Trophoblast cell (in vitro differentiated cells and primary cell): ENCODE measurements at regions not wholly inside any gene's neighbourhood (a gene's known extent, or its start where the extent isn't known, plus 50 kb on each side); places are given as distances from the start of the nearest gene placed in this dataset.

ENCODE experiments used
- DNase-seq, 2 donors: peaks; one replicate each; pipeline ENCODE4 v3.0.0-alpha.2; 2016
- H2AFZ ChIP-seq: 2 replicates; pipeline ENCODE4 v1.6.1; 2013; ENCODE audit warnings: low read length, moderate library complexity, mild to moderate bottlenecking; ENCODE audit not compliant: insufficient read depth, poor library complexity
- H2AK5ac ChIP-seq: 2 replicates; pipeline ENCODE4 v1.6.1; 2013; ENCODE audit warnings: mild to moderate bottlenecking, low read length
- H2BK120ac ChIP-seq: 2 replicates; pipeline ENCODE4 v1.6.1; 2013; ENCODE audit warnings: low read length, mild to moderate bottlenecking, moderate library complexity; ENCODE audit not compliant: insufficient read depth, poor library complexity
- H2BK12ac ChIP-seq: 2 replicates; pipeline ENCODE4 v1.6.1; 2013; ENCODE audit warnings: mild to moderate bottlenecking, low read length, moderate library complexity
- H2BK5ac ChIP-seq: 2 replicates; pipeline ENCODE4 v1.6.1; 2013; ENCODE audit warnings: low read length, low read depth, moderate library complexity, mild to moderate bottlenecking; ENCODE audit not compliant: poor library complexity
- H3K14ac ChIP-seq: 2 replicates; pipeline ENCODE4 v1.6.1; 2013; ENCODE audit warnings: mild to moderate bottlenecking, low read length
- H3K18ac ChIP-seq: 2 replicates; pipeline ENCODE4 v1.6.1; 2013; ENCODE audit warnings: mild to moderate bottlenecking, low read length
- H3K23ac ChIP-seq: 2 replicates; pipeline ENCODE4 v1.6.1; 2013; ENCODE audit warnings: low read length
- H3K27ac ChIP-seq: 2 replicates; pipeline ENCODE4 v1.5.1; 2013; ENCODE audit warnings: low read depth, mild to moderate bottlenecking, inconsistent platforms, low read length, moderate library complexity
- H3K27me3 ChIP-seq: 2 replicates; pipeline ENCODE4 v1.6.1; 2013; ENCODE audit warnings: inconsistent platforms, mild to moderate bottlenecking, low read length, moderate library complexity; ENCODE audit not compliant: insufficient read depth
- H3K36me3 ChIP-seq, 2 experiments: 1 replicate in 1 of 2; 2 replicates in 1 of 2; pipeline ENCODE4 v1.6.1; 2013; ENCODE audit warnings: low read length in 2 of 2, mild to moderate bottlenecking in 2 of 2, moderate library complexity in 1 of 2; ENCODE audit not compliant: insufficient read depth in 2 of 2, control insufficient read depth in 1 of 2
- H3K4ac ChIP-seq: 2 replicates; pipeline ENCODE4 v1.6.1; 2013; ENCODE audit warnings: low read depth, mild to moderate bottlenecking, low read length, moderate library complexity
- H3K4me1 ChIP-seq, 2 experiments: 1 replicate in 1 of 2; 2 replicates in 1 of 2; pipeline ENCODE4 v1.6.1; 2013; ENCODE audit warnings: low read length in 2 of 2, mild to moderate bottlenecking in 2 of 2, moderate library complexity in 1 of 2; ENCODE audit not compliant: insufficient read depth in 2 of 2, control insufficient read depth in 1 of 2
- H3K4me2 ChIP-seq: 2 replicates; pipeline ENCODE4 v1.6.1; 2013; ENCODE audit warnings: inconsistent platforms, mild to moderate bottlenecking, low read length, moderate library complexity
- H3K4me3 ChIP-seq: 2 replicates; pipeline ENCODE4 v1.5.1; 2013; ENCODE audit warnings: mild to moderate bottlenecking, low read depth, low read length, inconsistent platforms
- H3K79me1 ChIP-seq: one replicate; pipeline ENCODE4 v1.6.1; 2013; ENCODE audit warnings: low read length
- H3K79me2 ChIP-seq: 2 replicates; pipeline ENCODE4 v1.6.1; 2013; ENCODE audit warnings: low read length, mild to moderate bottlenecking; ENCODE audit not compliant: control insufficient read depth, insufficient read depth, poor library complexity
- H3K9ac ChIP-seq: 2 replicates; pipeline ENCODE4 v1.6.1; 2013; ENCODE audit warnings: mild to moderate bottlenecking, low read length
- H3K9me3 ChIP-seq: 2 replicates; pipeline ENCODE4 v1.6.1; 2013; ENCODE audit warnings: low read depth, mild to moderate bottlenecking, control low read depth, inconsistent platforms, low read length; ENCODE audit not compliant: insufficient read depth
- H4K12ac ChIP-seq: 2 replicates; pipeline ENCODE4 v1.6.1; 2013; ENCODE audit warnings: low read depth, mild to moderate bottlenecking, low read length, moderate library complexity
- H4K8ac ChIP-seq: 2 replicates; pipeline ENCODE4 v1.6.1; 2013; ENCODE audit warnings: low read depth, mild to moderate bottlenecking, low read length, moderate library complexity
- H4K91ac ChIP-seq: one replicate; pipeline ENCODE4 v1.6.1; 2013; ENCODE audit warnings: low read depth, mild to moderate bottlenecking, low read length, moderate library complexity
- WGBS: extraction: QIAGEN DNeasy Blood & Tissue Kit; methylation state at CpG from one replicate; pipeline ENCODE4 v1.1.7; 2013; ENCODE audit warnings: missing lambda C conversion rate; ENCODE audit not compliant: insufficient read length, insufficient coverage; ENCODE audit errors: extremely low coverage; 5-methylcytosine and 5-hydroxymethylcytosine counted together

DNA sequence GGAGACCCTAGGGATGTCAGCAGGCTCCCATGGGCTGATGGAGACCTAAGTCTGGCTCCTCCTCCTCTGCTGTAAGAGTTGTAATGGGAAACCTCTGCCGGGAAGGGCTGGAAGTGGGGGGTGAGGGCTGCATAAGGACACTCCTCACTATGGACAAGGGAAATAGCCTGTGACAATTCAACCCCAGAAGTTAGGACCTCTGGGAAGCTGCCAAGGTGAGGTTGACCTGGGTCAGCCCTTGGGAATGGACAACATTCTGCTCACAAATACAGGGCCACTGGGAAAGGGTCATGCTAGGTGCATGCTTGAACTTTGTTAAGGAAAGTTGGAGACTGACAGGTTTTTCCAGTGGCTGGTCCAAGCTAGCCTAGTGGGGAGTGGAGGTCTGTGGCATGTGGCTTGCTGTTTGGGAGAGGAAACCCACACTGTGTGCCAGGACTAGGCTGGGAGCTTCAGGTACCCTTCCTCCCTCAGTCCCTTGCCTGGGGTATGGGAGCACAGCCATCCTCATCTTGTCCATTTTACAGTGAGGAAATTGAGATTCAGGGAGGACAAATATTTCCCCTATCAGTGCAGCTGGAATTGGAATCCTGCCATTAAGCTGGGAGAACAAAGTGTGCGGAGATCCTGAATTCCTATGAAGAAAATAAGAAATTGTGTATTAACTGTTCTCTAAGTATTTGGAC is 190.4 kb downstream of the SALL1 start:
- H2BK5ac ChIP-seq = no peak overlapping the region
- H4K8ac ChIP-seq = no peak overlapping the region
- H4K12ac ChIP-seq = no peak overlapping the region
- no peak overlapping the region for H3K23ac ChIP-seq
- H3K27ac ChIP-seq = no peak overlapping the region
- no CpG with 5 or more reads among the region's 2 CpGs for WGBS
- no peaks in the 10 kb centered on the region for H3K9me3 ChIP-seq
- DNase-seq = peak in 1 of 2 donors; percentile 2
- H2BK120ac ChIP-seq = no peak overlapping the region
- H3K4me1 ChIP-seq = no peaks in the 10 kb centered on the region
- H3K4ac ChIP-seq = no peak overlapping the region
- H2BK12ac ChIP-seq = no peak overlapping the region
- no peaks in the 10 kb centered on the region for H3K79me2 ChIP-seq
- H3K4me3 ChIP-seq = no peak overlapping the region
- H3K79me1 ChIP-seq = no peaks in the 10 kb centered on the region
- H4K91ac ChIP-seq = no peak overlapping the region
- H3K27me3 ChIP-seq = no peaks in the 10 kb centered on the region
- H3K18ac ChIP-seq = no peak overlapping the region
- no peak overlapping the region for H2AFZ ChIP-seq
- H3K14ac ChIP-seq = no peak overlapping the region
- H3K4me2 ChIP-seq = no peak overlapping the region
- no peak overlapping the region for H2AK5ac ChIP-seq
- H3K36me3 ChIP-seq = no peaks in the 10 kb centered on the region
- no peak overlapping the region for H3K9ac ChIP-seq

DNA sequence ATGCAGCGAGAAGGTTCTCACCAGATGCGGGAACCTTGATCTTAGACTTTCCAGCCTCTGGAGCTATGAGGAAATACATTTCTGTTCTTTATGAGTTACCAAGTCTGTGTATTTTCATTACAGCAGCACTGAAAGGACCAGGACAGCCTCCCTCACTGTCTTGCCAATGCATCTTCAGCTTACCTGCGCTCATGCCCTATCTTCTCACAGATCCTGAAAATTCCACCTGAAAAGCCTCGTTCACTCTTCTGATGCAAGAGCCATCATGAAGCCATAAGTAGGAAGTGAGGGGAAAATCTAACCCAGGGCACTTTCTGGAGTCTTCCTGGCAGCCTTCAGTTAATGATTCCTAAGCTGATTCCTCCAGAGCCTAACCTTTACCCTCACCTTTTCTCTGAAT is 194.0 kb downstream of the SALL1 start:
- WGBS = no CpG with 5 or more reads among the region's 4 CpGs
- no peak for DNase-seq
- H3K4ac ChIP-seq = no peak overlapping the region

DNA sequence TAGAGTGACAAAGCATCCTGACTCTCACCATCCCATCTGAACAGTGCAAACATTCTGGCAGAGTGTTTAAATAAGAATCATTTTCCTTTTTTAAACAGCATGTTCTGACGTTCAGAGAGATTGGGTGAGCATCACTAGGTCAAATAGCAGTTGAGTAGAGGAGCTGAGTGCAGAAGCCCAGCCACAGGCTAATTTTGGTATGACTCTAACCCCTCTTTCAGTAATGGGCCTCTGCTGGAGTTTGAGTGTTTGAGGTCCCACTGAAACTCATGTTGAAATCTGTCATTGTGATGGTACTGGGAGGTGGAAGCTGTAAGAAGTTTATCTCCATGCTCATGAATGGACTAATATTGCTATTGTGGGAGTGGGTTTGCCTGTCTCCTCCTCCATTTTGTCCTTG is 194.4 kb downstream of the SALL1 start:
- no CpG with 5 or more reads among the region's 1 CpG for WGBS
- Histone ChIP-seq H4K8ac (no peak overlapping the region), H3K4me1 (no peaks in the 10 kb centered on the region), H4K12ac (no peak overlapping the region), H2BK5ac (no peak overlapping the region), H3K4me3 (no peak overlapping the region), H3K14ac (no peak overlapping the region), H3K4ac (no peak overlapping the region), H4K91ac (no peak overlapping the region), H3K27ac (no peak overlapping the region), H3K27me3 (no peaks in the 10 kb centered on the region), H3K4me2 (no peak overlapping the region), H2BK120ac (no peak overlapping the region), H3K36me3 (no peaks in the 10 kb centered on the region), H2BK12ac (no peak overlapping the region), H3K79me1 (no peaks in the 10 kb centered on the region), H3K79me2 (no peaks in the 10 kb centered on the region), H3K23ac (no peak overlapping the region), H3K18ac (no peak overlapping the region), H3K9me3 (no peaks in the 10 kb centered on the region), H2AFZ (no peak overlapping the region), H3K9ac (no peak overlapping the region), H2AK5ac (no peak overlapping the region)
- no peak for DNase-seq

More for the DNA sequence above, 194.0 kb downstream of the SALL1 start:
- Histone ChIP-seq H3K14ac (no peak overlapping the region), H4K91ac (no peak overlapping the region), H3K18ac (no peak overlapping the region), H2BK5ac (no peak overlapping the region), H3K23ac (no peak overlapping the region), H3K79me1 (no peaks in the 10 kb centered on the region), H3K9ac (no peak overlapping the region), H4K12ac (no peak overlapping the region), H2AFZ (no peak overlapping the region), H2BK120ac (no peak overlapping the region), H3K4me1 (no peaks in the 10 kb centered on the region), H2BK12ac (no peak overlapping the region), H3K4me3 (no peak overlapping the region), H2AK5ac (no peak overlapping the region), H3K27me3 (no peaks in the 10 kb centered on the region), H3K27ac (no peak overlapping the region), H3K79me2 (no peaks in the 10 kb centered on the region), H3K4me2 (no peak overlapping the region), H4K8ac (no peak overlapping the region), H3K36me3 (no peaks in the 10 kb centered on the region), H3K9me3 (no peaks in the 10 kb centered on the region)

DNA sequence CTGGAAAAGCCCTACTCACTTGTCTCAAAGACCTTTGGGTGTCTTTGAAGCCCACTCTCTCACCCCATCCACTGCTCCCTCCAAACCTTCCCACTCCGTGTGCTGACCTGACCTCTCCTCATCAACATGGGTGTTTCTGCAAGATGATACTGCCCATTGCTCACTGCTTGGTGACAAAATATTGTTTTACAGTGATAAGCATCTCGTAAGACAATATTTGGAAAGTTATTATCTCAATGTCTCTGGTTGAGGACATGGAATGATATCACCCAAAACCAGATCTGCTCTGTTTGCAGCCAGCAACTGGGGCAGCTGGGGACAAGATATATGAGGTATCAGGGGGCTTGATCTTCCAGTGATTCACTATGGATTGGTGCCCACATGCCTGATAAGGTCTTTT is 195.8 kb downstream of the SALL1 start:
- no peak overlapping the region for H2BK5ac ChIP-seq
- H3K4ac ChIP-seq = no peak overlapping the region

More for the DNA sequence above, 195.8 kb downstream of the SALL1 start:
- Histone ChIP-seq H4K12ac (no peak overlapping the region), H3K79me1 (no peaks in the 10 kb centered on the region), H3K9ac (no peak overlapping the region), H3K14ac (no peak overlapping the region), H3K9me3 (no peaks in the 10 kb centered on the region), H2AK5ac (no peak overlapping the region), H4K8ac (no peak overlapping the region), H3K4me2 (no peak overlapping the region), H2AFZ (no peak overlapping the region), H3K4me3 (no peak overlapping the region), H3K79me2 (no peaks in the 10 kb centered on the region), H3K4me1 (no peaks in the 10 kb centered on the region), H3K27ac (no peak overlapping the region), H3K18ac (no peak overlapping the region), H2BK12ac (no peak overlapping the region), H3K36me3 (no peaks in the 10 kb centered on the region), H2BK120ac (no peak overlapping the region), H4K91ac (no peak overlapping the region), H3K23ac (no peak overlapping the region), H3K27me3 (no peaks in the 10 kb centered on the region)
- DNase-seq = no peak
- WGBS = no CpG with 5 or more reads among the region's 2 CpGs
